Neural progenitor cell (in vitro differentiated cells): ENCODE measurements at regions not wholly inside any gene's neighbourhood (a gene's known extent, or its start where the extent isn't known, plus 50 kb on each side); places are given as distances from the start of the nearest gene placed in this dataset.
A peak's percentile ranks its signal among the peaks of the same experiment; 100 is the strongest.

Experiments used
- DNase-seq: peaks from one replicate; pipeline ENCODE4 v3.0.0-alpha.2; 2016; ENCODE audit warnings: low spot score
- H2AFZ ChIP-seq: fragments of 200-600 bp; sonication (generic); replicated peaks from 2 replicates; pipeline ENCODE4 v1.6.1; 2016; ENCODE audit warnings: antibody characterized with exemption
- H3F3A ChIP-seq: fragments of 200-600 bp; sonication (generic); 2 replicates; pipeline ENCODE4 v1.6.1; 2016; ENCODE audit warnings: antibody characterized with exemption, low read depth
- H3K27ac ChIP-seq: fragments of 200-600 bp; sonication (generic); 2 replicates; pipeline ENCODE4 v1.5.1; 2016; ENCODE audit warnings: mild to moderate bottlenecking
- H3K27me3 ChIP-seq: fragments of 200-600 bp; sonication (generic); 2 replicates; pipeline ENCODE4 v1.6.1; 2016; ENCODE audit warnings: mild to moderate bottlenecking, moderate library complexity
- H3K36me3 ChIP-seq: fragments of 200-600 bp; sonication (generic); 2 replicates; pipeline ENCODE4 v1.5.1; 2016
- H3K4me1 ChIP-seq: fragments of 200-600 bp; sonication (generic); 2 replicates; pipeline ENCODE4 v1.6.1; 2016; ENCODE audit warnings: mixed run types
- H3K4me2 ChIP-seq: fragments of 200-600 bp; sonication (generic); 2 replicates; pipeline ENCODE4 v1.6.1; 2016
- H3K4me3 ChIP-seq: fragments of 200-600 bp; sonication (generic); 2 replicates; pipeline ENCODE4 v1.5.1; 2016
- H3K79me2 ChIP-seq: fragments of 200-600 bp; sonication (generic); 2 replicates; pipeline ENCODE4 v1.6.1; 2016; ENCODE audit warnings: low read depth
- H3K9ac ChIP-seq: fragments of 200-600 bp; sonication (generic); 2 replicates; pipeline ENCODE4 v1.6.1; 2016
- H3K9me3 ChIP-seq: fragments of 200-600 bp; sonication (generic); 2 replicates; pipeline ENCODE4 v1.5.1; 2016; ENCODE audit warnings: low read depth
- H4K20me1 ChIP-seq: fragments of 200-600 bp; sonication (generic); 2 replicates; pipeline ENCODE4 v1.6.1; 2016; ENCODE audit warnings: low read depth
- H3K27ac Mint-ChIP-seq: 3 replicates; pipeline ENCODE4 v1.8.0; 2021; ENCODE audit warnings: mixed read lengths
- H3K27me3 Mint-ChIP-seq: 2 replicates; pipeline ENCODE4 v1.8.0; 2022; ENCODE audit warnings: low read depth, mild to moderate bottlenecking, inconsistent platforms, moderate library complexity, mixed read lengths; ENCODE audit not compliant: insufficient read depth
- H3K36me3 Mint-ChIP-seq: 3 replicates; pipeline ENCODE4 v1.8.0; 2021; ENCODE audit warnings: mixed read lengths
- H3K4me1 Mint-ChIP-seq: 3 replicates; pipeline ENCODE4 v1.8.0; 2021; ENCODE audit warnings: mixed read lengths
- H3K4me3 Mint-ChIP-seq: 3 replicates; pipeline ENCODE4 v1.8.0; 2021; ENCODE audit warnings: mild to moderate bottlenecking, moderate library complexity, mixed read lengths
- H3K9me3 Mint-ChIP-seq: 3 replicates; pipeline ENCODE4 v1.8.0; 2020; ENCODE audit warnings: mixed read lengths
- CTCF ChIP-seq: fragments of 200-600 bp; sonication (generic); IDR thresholded peaks from 2 replicates; pipeline ENCODE4 v1.5.1; 2017; ENCODE audit warnings: antibody characterized with exemption, mild to moderate bottlenecking
- EZH2 ChIP-seq: fragments of 200-600 bp; sonication (generic); IDR thresholded peaks from 2 replicates; pipeline ENCODE4 v1.6.1; 2017; ENCODE audit warnings: antibody characterized with exemption, mild to moderate bottlenecking, moderate library complexity
- EZH2phosphoT487 ChIP-seq: fragments of 200-600 bp; sonication (generic); IDR thresholded peaks from 2 replicates; pipeline ENCODE4 v1.6.1; 2017; ENCODE audit warnings: antibody characterized with exemption

DNA sequence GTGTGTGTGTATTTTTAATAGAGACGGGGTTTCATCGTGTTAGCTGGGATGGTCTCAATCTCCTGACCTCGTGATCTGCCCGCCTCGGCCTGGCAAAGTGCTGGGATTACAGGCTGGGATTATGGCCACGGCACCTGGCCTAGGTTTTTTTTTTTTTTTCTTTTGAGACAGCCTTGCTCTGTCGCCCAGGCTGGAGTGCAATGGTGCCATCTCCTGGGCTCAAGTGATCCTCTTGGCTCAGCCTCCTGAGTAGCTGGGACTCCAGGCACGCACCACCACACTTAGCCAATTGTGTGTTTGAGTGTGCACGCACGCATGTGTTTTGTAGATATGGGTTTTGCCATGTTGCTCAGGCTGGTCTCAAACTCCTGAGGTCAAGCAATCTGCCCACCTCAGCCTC, 629.8 kb downstream of the ETV1 start:
- no peak overlapping the region for H3K27ac Mint-ChIP-seq

GRCh38 chr7:13386741-13387140, 602.7 kb downstream of the ETV1 start:
- H3K4me2 ChIP-seq: no peak overlapping the region
- H3K9me3 ChIP-seq: no peaks in the 10 kb centered on the region
- no peaks in the 10 kb centered on the region for H3K4me1 ChIP-seq
- H4K20me1 ChIP-seq: no peaks in the 10 kb centered on the region
- no peaks in the 10 kb centered on the region for H3K27me3 ChIP-seq
- Mint-ChIP-seq H3K36me3 (no peaks in the 10 kb centered on the region), H3K9me3 (no peaks in the 10 kb centered on the region), H3K27ac (no peak overlapping the region), H3K4me1 (no peaks in the 10 kb centered on the region), H3K4me3 (no peak overlapping the region), H3K27me3 (no peaks in the 10 kb centered on the region)
- DNase-seq: no peak
- no peak overlapping the region for H3K4me3 ChIP-seq
- H3F3A ChIP-seq: no peaks in the 10 kb centered on the region
- H3K36me3 ChIP-seq: no peaks in the 10 kb centered on the region
- no peak overlapping the region for H3K9ac ChIP-seq
- H3K79me2 ChIP-seq: no peaks in the 10 kb centered on the region
- TF ChIP-seq CTCF: no peak
- TF ChIP-seq EZH2: no peak
- TF ChIP-seq EZH2phosphoT487: no peak
- no peak overlapping the region for H2AFZ ChIP-seq
- H3K27ac ChIP-seq: no peak overlapping the region

More for the DNA sequence above, 629.8 kb downstream of the ETV1 start:
- no peak overlapping the region for H3K4me2 ChIP-seq
- no peaks in the 10 kb centered on the region for H3K27me3 ChIP-seq
- no peak overlapping the region for H3K9ac ChIP-seq
- H3K4me3 Mint-ChIP-seq: no peak overlapping the region
- no peaks in the 10 kb centered on the region for H3K79me2 ChIP-seq
- H3K9me3 Mint-ChIP-seq: no peaks in the 10 kb centered on the region
- H3K9me3 ChIP-seq: peaks cover 3% of the 10 kb centered on the region
- TF ChIP-seq EZH2: no peak
- no peak for TF ChIP-seq CTCF
- TF ChIP-seq EZH2phosphoT487: no peak
- H3K27ac ChIP-seq: no peak overlapping the region
- no peaks in the 10 kb centered on the region for H3K36me3 ChIP-seq
- no peaks in the 10 kb centered on the region for H3K36me3 Mint-ChIP-seq
- no peak overlapping the region for H3K4me3 ChIP-seq
- no peak overlapping the region for H2AFZ ChIP-seq
- H3F3A ChIP-seq: no peaks in the 10 kb centered on the region
- no peaks in the 10 kb centered on the region for H3K4me1 Mint-ChIP-seq
- no peaks in the 10 kb centered on the region for H3K27me3 Mint-ChIP-seq
- no peaks in the 10 kb centered on the region for H3K4me1 ChIP-seq
- no peak for DNase-seq
- no peaks in the 10 kb centered on the region for H4K20me1 ChIP-seq

DNA sequence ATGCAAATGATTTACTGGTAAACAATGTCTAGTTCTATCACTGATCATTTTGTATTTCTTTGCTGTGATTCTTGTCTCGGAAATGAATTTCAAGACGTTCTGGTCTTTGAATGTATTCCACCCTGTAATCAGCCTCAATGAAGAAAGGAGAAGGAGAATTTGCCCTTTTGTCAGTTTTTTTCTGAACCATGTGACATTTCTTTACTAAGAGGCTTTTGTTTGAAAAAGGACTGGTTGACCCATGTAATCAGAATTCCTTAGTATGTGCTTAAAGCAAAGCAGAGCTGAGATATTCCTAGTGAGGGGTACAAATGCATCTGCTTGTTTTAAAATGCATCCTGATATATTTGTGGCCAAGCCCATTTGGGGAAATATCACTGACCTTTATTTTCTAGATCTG, 581.6 kb downstream of the ETV1 start:
- H3K9me3 Mint-ChIP-seq: peaks cover 2% of the 10 kb centered on the region
- H3K27me3 ChIP-seq: no peaks in the 10 kb centered on the region
- H3K27me3 Mint-ChIP-seq: no peaks in the 10 kb centered on the region
- H3K9me3 ChIP-seq: no peaks in the 10 kb centered on the region
- H3K4me1 Mint-ChIP-seq: peaks cover 16% of the 10 kb centered on the region
- no peak overlapping the region for H3K27ac Mint-ChIP-seq
- no peaks in the 10 kb centered on the region for H3K36me3 Mint-ChIP-seq
- peak overlapping the region; percentile 30 for H2AFZ ChIP-seq
- no peaks in the 10 kb centered on the region for H3F3A ChIP-seq
- no peaks in the 10 kb centered on the region for H4K20me1 ChIP-seq
- no peak overlapping the region for H3K9ac ChIP-seq
- no peaks in the 10 kb centered on the region for H3K36me3 ChIP-seq
- H3K27ac ChIP-seq: no peak overlapping the region
- peaks cover 15% of the 10 kb centered on the region for H3K4me1 ChIP-seq
- TF ChIP-seq EZH2: no peak
- no peak for TF ChIP-seq EZH2phosphoT487
- no peak for TF ChIP-seq CTCF
- no peaks in the 10 kb centered on the region for H3K79me2 ChIP-seq
- H3K4me3 ChIP-seq: no peak overlapping the region
- no peak overlapping the region for H3K4me3 Mint-ChIP-seq
- H3K4me2 ChIP-seq: peak overlapping the region; percentile 39
- peak; percentile 33 for DNase-seq
